Activated gamma-delta T cell treated with anti-CD3 and anti-CD28 coated beads, Interleukin-2, amount 50 U/mL, for 16 hours (primary cell): ENCODE measurements at regions not wholly inside any gene's neighbourhood (a gene's known extent, or its start where the extent isn't known, plus 50 kb on each side); places are given as distances from the start of the nearest gene placed in this dataset.
A peak's percentile ranks its signal among the peaks of the same experiment; 100 is the strongest.
"Not testable (repeated sequence)": the region's sequence is repeated elsewhere in the genome, so short reads cannot be mapped to it uniquely, and the experiment has no call there.

ENCODE experiments used
- DNase-seq: peaks from one replicate; pipeline ENCODE4 v3.0.0-alpha.2; 2020; ENCODE audit warnings: low read depth

GRCh38 chr1:849873-850272, 73.8 kb upstream of the SAMD11 start:
- not testable (repeated sequence) for DNase-seq

GRCh38 chr1:850318-850717, 73.4 kb upstream of the SAMD11 start:
- not testable (repeated sequence) for DNase-seq

GRCh38 chr1:851398-851797, 72.3 kb upstream of the SAMD11 start:
- not testable (repeated sequence) for DNase-seq

GRCh38 chr1:851841-852240, 71.9 kb upstream of the SAMD11 start:
- DNase-seq = not testable (repeated sequence)

- DNase-seq = not testable (repeated sequence)
Observed at GRCh38 chr1:855202-855981, 68.3 kb upstream of the SAMD11 start.

- not testable (repeated sequence) for DNase-seq
Observed at GRCh38 chr1:856541-857057, 67.1 kb upstream of the SAMD11 start.

- DNase-seq = not testable (repeated sequence)
Observed at GRCh38 chr1:857926-858648, 65.6 kb upstream of the SAMD11 start.

GRCh38 chr1:858649-859041, 65.1 kb upstream of the SAMD11 start:
- not testable (repeated sequence) for DNase-seq

- not testable (repeated sequence) for DNase-seq
Observed at GRCh38 chr1:860941-861340, 62.8 kb upstream of the SAMD11 start.

- no peak for DNase-seq
Observed at GRCh38 chr1:861714-862113, 62.0 kb upstream of the SAMD11 start.

- not testable (repeated sequence) for DNase-seq
Observed at GRCh38 chr1:862601-863000, 61.1 kb upstream of the SAMD11 start.

- not testable (repeated sequence) for DNase-seq
Observed at GRCh38 chr1:865633-866032, 58.1 kb upstream of the SAMD11 start.

- no peak for DNase-seq
Observed at GRCh38 chr1:866095-866494, 57.6 kb upstream of the SAMD11 start.

- not testable (repeated sequence) for DNase-seq
Observed at GRCh38 chr1:866631-867299, 57.0 kb upstream of the SAMD11 start.

- not testable (repeated sequence) for DNase-seq
Observed at GRCh38 chr1:867550-867949, 56.2 kb upstream of the SAMD11 start.

- peak; percentile 75 for DNase-seq
Observed at GRCh38 chr1:869499-870244, 54.1 kb upstream of the SAMD11 start.
